Stomach (tissue), 8 donors: ENCODE measurements at regions not wholly inside any gene's neighbourhood (a gene's known extent, or its start where the extent isn't known, plus 50 kb on each side); places are given as distances from the start of the nearest gene placed in this dataset.

Experiments used
- DNase-seq, 2 donors: peaks; one replicate each; pipeline versions ENCODE4 v3.0.0 to v3.0.0-alpha.2; 2013 to 2019
- H3K27ac ChIP-seq, 5 donors: fragments of 200-600 bp in 4 of 5; sonication (generic) in 4 of 5; one replicate each; pipeline ENCODE4 v1.5.1; 2013 to 2019; ENCODE audit warnings: mild to moderate bottlenecking in 1 of 5, moderate library complexity in 1 of 5
- H3K27me3 ChIP-seq, 3 donors: fragments of 200-600 bp; sonication (generic); one replicate each; pipeline ENCODE4 v1.5.1; 2017 to 2019; ENCODE audit warnings: mixed run types in 1 of 3
- H3K36me3 ChIP-seq, 4 donors: fragments of 200-600 bp; sonication (generic); 1 replicate in 3 of 4; 2 replicates in 1 of 4; pipeline ENCODE4 v1.5.1; 2016 to 2019
- H3K4me1 ChIP-seq, 4 donors: fragments of 200-600 bp; sonication (generic); one replicate each; pipeline ENCODE4 v1.5.1; 2016 to 2019
- H3K4me3 ChIP-seq, 4 donors: fragments of 200-600 bp; sonication (generic) in 3 of 4; one replicate each; pipeline ENCODE4 v1.5.1; 2016 to 2019; ENCODE audit warnings: mild to moderate bottlenecking in 1 of 4
- H3K9me3 ChIP-seq, 4 donors: fragments of 200-600 bp; sonication (generic); one replicate each; pipeline ENCODE4 v1.5.1; 2016 to 2019
- EP300 ChIP-seq: sonication (generic); formaldehyde crosslinking; IDR thresholded peaks from one replicate; pipeline ENCODE4 v1.6.1; 2017; ENCODE audit warnings: antibody characterized with exemption
- POLR2A ChIP-seq, 4 donors: fragments of 450-650 bp; IDR thresholded peaks; one replicate each; pipeline ENCODE4 v1.6.1; 2016; ENCODE audit warnings: antibody characterized with exemption in 4 of 4, control low read depth in 2 of 4, mild to moderate bottlenecking in 1 of 4, moderate library complexity in 1 of 4
- POLR2AphosphoS5 ChIP-seq, 3 donors: sonication (generic); formaldehyde crosslinking; IDR thresholded peaks; one replicate each; pipeline ENCODE4 v1.6.1; 2016; ENCODE audit warnings: antibody characterized with exemption in 3 of 3
- WGBS, 5 donors: extraction: QIAGEN DNeasy Blood & Tissue Kit in 3 of 5; methylation state at CpG; one replicate each; pipeline versions ENCODE4 v1.1.5 to v1.1.7; 2013 to 2018; 5-methylcytosine and 5-hydroxymethylcytosine counted together
- intact Hi-C: fragments of 100-400 bp; cut with DNase I; formaldehyde crosslinking; loops from one replicate; pipeline ENCODE4 v1.15.1; 2023; ENCODE audit warnings: low total_unique reads
- TF ChIP-seq, protein P1 (sequence below), 7 experiments: fragments of 450-650 bp in 4 of 7; fragments of 200-600 bp in 3 of 7; sonication (generic) in 3 of 7; IDR thresholded peaks; one replicate each; pipeline ENCODE4 v1.5.1; 2016 to 2019; ENCODE audit warnings: antibody characterized with exemption in 7 of 7, control low read depth in 2 of 7, mild to moderate bottlenecking in 1 of 7
- donor health status: healthy with polysubstance abuse.
- donor health status: Bipolar disorder and iron deficiency.
- donor health status: healthy.

DNA sequence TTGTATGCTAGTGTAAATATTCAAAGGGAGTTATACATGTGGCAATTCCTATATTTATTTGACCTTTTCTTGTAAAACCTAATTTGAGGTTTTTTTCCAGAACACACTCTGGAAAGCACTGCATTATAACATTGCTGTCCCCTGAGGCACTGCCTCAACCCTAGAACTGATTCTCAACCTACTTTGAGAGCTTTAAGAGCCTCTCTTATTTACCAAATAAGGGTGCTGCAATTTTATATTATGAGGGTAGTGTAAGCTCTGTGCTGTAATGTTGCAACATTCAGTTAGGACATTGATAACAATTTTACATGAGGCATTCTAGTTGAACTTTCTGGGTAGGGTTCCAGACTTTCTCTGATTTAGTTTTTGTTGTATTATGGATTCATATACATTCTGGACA, 302.2 kb upstream of the DEPDC1 start:
- no peak for DNase-seq
- no peak overlapping the region for H3K4me3 ChIP-seq
- H3K27ac ChIP-seq = no peak overlapping the region
- H3K4me1 ChIP-seq = peaks cover 0 to 9% (median 0%) of the 10 kb centered on the region in 4 donors
- H3K36me3 ChIP-seq = no peaks in the 10 kb centered on the region
- H3K27me3 ChIP-seq = no peaks in the 10 kb centered on the region
- TF ChIP-seq, protein P1, sequence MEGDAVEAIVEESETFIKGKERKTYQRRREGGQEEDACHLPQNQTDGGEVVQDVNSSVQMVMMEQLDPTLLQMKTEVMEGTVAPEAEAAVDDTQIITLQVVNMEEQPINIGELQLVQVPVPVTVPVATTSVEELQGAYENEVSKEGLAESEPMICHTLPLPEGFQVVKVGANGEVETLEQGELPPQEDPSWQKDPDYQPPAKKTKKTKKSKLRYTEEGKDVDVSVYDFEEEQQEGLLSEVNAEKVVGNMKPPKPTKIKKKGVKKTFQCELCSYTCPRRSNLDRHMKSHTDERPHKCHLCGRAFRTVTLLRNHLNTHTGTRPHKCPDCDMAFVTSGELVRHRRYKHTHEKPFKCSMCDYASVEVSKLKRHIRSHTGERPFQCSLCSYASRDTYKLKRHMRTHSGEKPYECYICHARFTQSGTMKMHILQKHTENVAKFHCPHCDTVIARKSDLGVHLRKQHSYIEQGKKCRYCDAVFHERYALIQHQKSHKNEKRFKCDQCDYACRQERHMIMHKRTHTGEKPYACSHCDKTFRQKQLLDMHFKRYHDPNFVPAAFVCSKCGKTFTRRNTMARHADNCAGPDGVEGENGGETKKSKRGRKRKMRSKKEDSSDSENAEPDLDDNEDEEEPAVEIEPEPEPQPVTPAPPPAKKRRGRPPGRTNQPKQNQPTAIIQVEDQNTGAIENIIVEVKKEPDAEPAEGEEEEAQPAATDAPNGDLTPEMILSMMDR (IDR thresholded peaks at IDR 0.05) = no peak
- TF ChIP-seq POLR2A (IDR thresholded peaks at IDR 0.05) = no peak
- TF ChIP-seq EP300 = no peak
- no peak for TF ChIP-seq POLR2AphosphoS5 (IDR thresholded peaks at IDR 0.05)
- intact Hi-C loops = no loop called here
- H3K9me3 ChIP-seq = no peaks in the 10 kb centered on the region

GRCh38 chr1:68800182-68800581, 303.3 kb upstream of the DEPDC1 start:
- Histone ChIP-seq H3K27me3 (no peaks in the 10 kb centered on the region), H3K9me3 (no peaks in the 10 kb centered on the region), H3K36me3 (no peaks in the 10 kb centered on the region), H3K27ac (no peak overlapping the region), H3K4me1 (peaks cover 0 to 9% (median 0%) of the 10 kb centered on the region in 4 donors), H3K4me3 (no peak overlapping the region)
- intact Hi-C loops = no loop called here
- TF ChIP-seq POLR2A (IDR thresholded peaks at IDR 0.05) = no peak
- TF ChIP-seq POLR2AphosphoS5 (IDR thresholded peaks at IDR 0.05) = no peak
- no peak for TF ChIP-seq EP300
- TF ChIP-seq, protein P1 (IDR thresholded peaks at IDR 0.05) = no peak
- no peak for DNase-seq
- 51 to 73% (median 67%) methylated on average over 1 of the region's 1 CpG for WGBS, 5 donors

- Histone ChIP-seq H3K36me3 (no peaks in the 10 kb centered on the region), H3K4me3 (no peak overlapping the region), H3K9me3 (no peaks in the 10 kb centered on the region), H3K4me1 (peaks cover 0 to 9% (median 0%) of the 10 kb centered on the region in 4 donors), H3K27me3 (no peaks in the 10 kb centered on the region), H3K27ac (no peak overlapping the region)
- no peak for DNase-seq
- TF ChIP-seq, protein P1 (IDR thresholded peaks at IDR 0.05) = no peak
- WGBS, 5 donors = 48 to 69% (median 58%) methylated on average over 5 of the region's 5 CpGs
- intact Hi-C loops = no loop called here
Measured at GRCh38 chr1:68801440-68801839, 304.6 kb upstream of the DEPDC1 start.

GRCh38 chr1:68805097-68805641, 308.3 kb upstream of the DEPDC1 start:
- no peaks in the 10 kb centered on the region for H3K9me3 ChIP-seq
- 77 to 92% (median 85%) methylated on average over 2 of the region's 2 CpGs for WGBS, 5 donors
- H3K27ac ChIP-seq = no peak overlapping the region
- intact Hi-C loops = no loop called here
- no peaks in the 10 kb centered on the region for H3K27me3 ChIP-seq
- DNase-seq = no peak
- no peak for TF ChIP-seq POLR2AphosphoS5 (IDR thresholded peaks at IDR 0.05)
- TF ChIP-seq, protein P1 (IDR thresholded peaks at IDR 0.05) = no peak
- no peak for TF ChIP-seq POLR2A (IDR thresholded peaks at IDR 0.05)
- TF ChIP-seq EP300 = no peak
- no peak overlapping the region for H3K4me3 ChIP-seq
- H3K36me3 ChIP-seq = no peaks in the 10 kb centered on the region
- H3K4me1 ChIP-seq = no peaks in the 10 kb centered on the region
